ENCODE measurements at regions not wholly inside any gene's neighbourhood (a gene's known extent, or its start where the extent isn't known, plus 50 kb on each side); places are given as distances from the start of the nearest gene placed in this dataset.

DNA sequence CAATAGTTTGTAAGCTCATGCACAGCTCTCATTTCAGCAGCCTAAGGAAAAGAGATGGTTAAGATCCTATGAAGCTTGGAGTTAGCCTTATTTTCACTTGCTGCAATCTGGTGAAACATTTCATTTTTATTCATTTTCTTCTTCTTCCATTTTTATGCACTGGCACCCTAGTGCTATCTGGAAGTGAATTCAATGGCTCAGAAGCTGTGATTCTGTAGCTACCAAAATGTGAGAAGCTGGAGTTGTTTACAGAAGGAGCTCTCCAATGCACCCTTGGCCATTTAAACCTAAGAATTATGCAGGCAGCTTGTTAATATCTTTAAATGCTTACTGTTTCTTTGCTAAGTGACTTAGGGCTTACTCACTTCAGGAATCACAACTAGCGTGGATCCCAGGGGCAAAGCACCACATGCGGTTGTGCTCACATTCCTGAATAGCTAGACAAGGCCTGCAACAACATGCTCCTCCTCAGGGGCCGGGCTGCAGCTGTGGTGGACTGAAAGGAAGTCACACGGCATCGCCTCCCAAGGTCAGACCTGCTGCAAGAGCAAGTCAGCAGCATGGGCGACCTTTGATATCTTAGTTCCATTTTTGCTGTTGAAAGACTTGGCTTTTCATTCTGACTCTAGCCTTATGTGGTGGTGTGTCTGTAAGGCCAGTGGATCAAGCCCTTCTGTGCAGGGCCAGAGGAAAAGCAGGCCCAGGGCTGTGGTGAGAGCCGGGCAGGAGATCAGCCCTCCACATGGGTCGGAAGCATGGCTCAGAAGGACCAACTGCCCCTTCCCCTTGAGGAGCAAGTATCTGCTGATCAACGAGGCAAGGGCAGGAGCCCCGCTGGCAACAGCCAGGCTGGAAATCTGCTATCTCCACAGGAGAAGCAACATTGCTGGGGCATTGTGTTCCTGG, 91.9 kb upstream of the MBL2 start:
- no peak for DNase-seq

DNA sequence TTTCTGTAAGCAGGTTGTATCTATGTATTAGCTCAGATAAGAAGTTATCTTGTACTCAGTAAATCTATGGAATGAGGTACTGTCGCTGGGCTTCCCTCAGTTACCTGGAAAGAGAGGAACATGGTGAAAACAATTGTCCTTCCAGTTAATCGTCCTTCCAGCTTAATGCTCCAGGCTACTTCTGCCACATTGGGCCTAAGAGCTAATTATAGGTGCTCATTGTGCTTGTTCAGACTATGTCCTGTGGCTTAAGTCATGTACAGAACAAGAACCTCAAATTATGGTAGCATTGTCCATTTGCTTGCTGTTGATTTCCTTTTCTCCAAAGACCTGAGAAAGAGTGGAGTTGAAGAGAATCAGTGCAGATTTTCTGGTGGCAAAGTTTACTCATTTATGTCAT, 86.1 kb upstream of the MBL2 start:
- DNase-seq: no peak

DNA sequence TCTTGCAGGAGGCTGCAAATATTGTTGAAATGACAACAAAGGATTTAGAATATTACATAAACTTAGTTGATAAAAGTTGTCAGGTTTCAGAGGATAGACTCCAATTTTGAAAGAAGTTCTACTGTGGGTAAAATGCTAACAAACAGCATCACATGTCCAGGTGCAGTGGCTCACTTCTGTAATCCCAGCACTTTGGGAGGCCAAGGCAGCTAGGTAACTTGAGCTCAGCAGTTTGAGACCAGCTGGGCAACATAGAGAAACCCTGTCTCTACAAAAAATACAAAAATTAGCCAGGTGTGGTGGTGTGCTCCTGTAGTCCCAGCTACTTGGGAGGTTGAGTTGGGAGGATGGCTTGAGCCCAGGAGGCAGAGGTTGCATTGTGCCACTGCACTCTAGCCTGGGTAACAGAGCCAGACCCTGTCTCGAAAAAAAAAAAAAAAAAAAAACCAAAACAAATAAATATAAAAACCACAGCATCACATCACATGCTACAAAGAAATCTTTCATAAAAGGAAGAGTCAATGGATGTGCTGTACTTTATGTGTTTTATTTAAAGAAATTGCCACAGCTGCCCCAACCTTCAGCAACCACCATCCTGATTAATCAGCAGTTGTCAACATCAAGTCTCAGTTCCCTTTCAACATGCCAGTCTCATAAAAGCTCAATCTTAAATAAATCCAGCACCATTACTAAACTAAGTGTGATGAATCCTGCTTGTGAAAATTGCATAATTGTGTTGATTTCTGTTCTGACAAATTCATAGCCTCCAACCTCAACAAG, 83.2 kb upstream of the MBL2 start:
- no peak for DNase-seq

DNA sequence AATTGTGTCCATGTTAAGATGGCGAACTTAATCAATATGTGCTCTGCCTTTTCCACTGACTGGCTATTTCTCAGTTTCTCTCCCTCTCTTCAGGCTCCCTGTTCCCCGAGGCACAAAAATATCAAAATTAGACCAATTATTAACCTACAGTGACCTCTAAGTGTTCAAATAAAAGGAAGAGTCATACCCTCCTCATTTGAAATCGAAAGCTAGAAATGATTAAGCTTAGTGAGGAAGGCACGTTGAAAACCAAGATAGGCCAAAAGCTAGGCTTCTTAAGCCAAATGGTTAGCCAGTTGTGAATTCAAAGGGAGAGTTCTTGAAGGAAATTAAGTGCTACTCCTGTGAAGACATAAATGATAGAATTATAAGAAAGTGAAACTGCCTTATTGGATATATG, 81.1 kb upstream of the MBL2 start:
- DNase-seq: no peak

DNA sequence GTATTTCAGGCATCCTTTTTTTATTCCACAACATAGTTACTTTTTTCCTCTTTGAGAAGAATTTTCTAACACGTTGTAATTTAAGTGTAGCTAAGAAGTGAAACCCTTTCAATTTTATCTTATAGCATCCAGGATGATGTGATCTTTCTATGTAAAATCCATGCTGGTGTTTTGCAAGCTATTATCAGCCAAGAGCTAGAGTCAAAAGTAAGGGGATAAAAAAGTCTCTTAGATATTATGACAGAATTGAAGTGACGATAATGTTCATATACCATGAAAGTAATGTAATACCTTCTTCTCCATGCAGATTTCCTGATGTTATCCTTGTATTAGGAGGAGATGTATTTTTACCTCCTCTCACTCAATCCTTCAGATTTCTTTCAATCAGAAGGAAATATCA, 64.2 kb upstream of the MBL2 start:
- DNase-seq: no peak
